ENCODE measurements at regions not wholly inside any gene's neighbourhood (a gene's known extent, or its start where the extent isn't known, plus 50 kb on each side); places are given as distances from the start of the nearest gene placed in this dataset.

GRCh38 chr17:54813896-54814295, 86.8 kb upstream of the TOM1L1 start:
- no peaks in the 10 kb centered on the region; a peak in 1 of 5 replicates for H3K27me3 ChIP-seq (ENCODE audit: control insufficient read depth in 1 of 2, insufficient read depth in 2 of 2, low read length in 2 of 2)
- no peaks in the 10 kb centered on the region for H4K20me1 ChIP-seq (ENCODE audit: insufficient read depth, low read length)
- CTCF ChIA-PET (ENCODE audit: low intra/inter-chr PET ratio, low total read pairs) = no interaction called here
- no peak for ATAC-seq
- no peak overlapping the region for H3K4me2 ChIP-seq (ENCODE audit: low read depth, low read length)
- H3K4me3 ChIP-seq (replicated peaks in 1 of 3; ENCODE audit: insufficient read depth in 1 of 3, low read depth in 2 of 3, low read length in 3 of 3) = no peak overlapping the region
- no peak overlapping the region for H3K9ac ChIP-seq (ENCODE audit: insufficient read depth, low read depth, low read length)
- BruUV-seq (replicated peaks) = no TSS peak
- no peaks in the 10 kb centered on the region for H3K9me3 ChIP-seq (ENCODE audit: low read length)
- DNase-seq (ENCODE audit: low spot score) = no peak
- 11% methylated on average over 1 of the region's 1 CpG for WGBS (ENCODE audit: low lambda C conversion rate)
- H2AFZ ChIP-seq (ENCODE audit: low read length) = no peak overlapping the region
- intact Hi-C loops (cut with micrococcal nuclease; ENCODE audit: unreplicated experiment) (no loop called here), in situ Hi-C loops (cut with HindIII; ENCODE audit: extremely low pct_ligation_motif_present, low pct_unique_long_range_greater_than_20kb) (no loop called here)
- no peak for FAIRE-seq
- no peaks in the 10 kb centered on the region for H3K4me1 ChIP-seq (ENCODE audit: insufficient read depth, low read length)
- H3K79me2 ChIP-seq (ENCODE audit: insufficient read depth, low read length) = no peaks in the 10 kb centered on the region
- no peak for TF ChIP-seq ZNF530 (CRISPR knock-in tag; IDR thresholded peaks at IDR 0.05; ENCODE audit: low read depth)
- TF ChIP-seq ATF4 (CRISPR knock-in tag; IDR thresholded peaks at IDR 0.05) = peak in 1 of 2 experiments; percentile 81; a peak in 2 of 4 replicates
- peak; percentile 72 for TF ChIP-seq CEBPB (IDR thresholded peaks at IDR 0.05; ENCODE audit: borderline replicate concordance, low read depth, low read length)
- TF ChIP-seq ZNF883 (CRISPR knock-in tag; IDR thresholded peaks at IDR 0.05; ENCODE audit: not compliant biosample characterization) = no peak
- no peak for TF ChIP-seq ZNF720 (CRISPR knock-in tag; IDR thresholded peaks at IDR 0.05)
- no peak for TF ChIP-seq SCMH1 (CRISPR knock-in tag; IDR thresholded peaks at IDR 0.05; ENCODE audit: borderline replicate concordance)
- no peak for TF ChIP-seq ZNF224 (CRISPR knock-in tag; IDR thresholded peaks at IDR 0.05)
- no peaks in the 10 kb centered on the region for H3K36me3 ChIP-seq (replicated peaks in 1 of 2; ENCODE audit: control insufficient read depth in 1 of 2, insufficient read depth in 2 of 2, low read length in 2 of 2)
- POLR2A ChIA-PET = no interaction called here
- H3K27ac ChIP-seq (ENCODE audit: extremely low read length, insufficient read depth, low read length) = no peak overlapping the region

- Histone ChIP-seq H2AFZ (ENCODE audit: low read length) (no peak overlapping the region), H3K4me1 (ENCODE audit: insufficient read depth, low read length) (no peaks in the 10 kb centered on the region), H3K4me2 (ENCODE audit: low read depth, low read length) (no peak overlapping the region), H3K9me3 (ENCODE audit: low read length) (no peaks in the 10 kb centered on the region), H4K20me1 (ENCODE audit: insufficient read depth, low read length) (no peaks in the 10 kb centered on the region), H3K9ac (ENCODE audit: insufficient read depth, low read depth, low read length) (no peak overlapping the region), H3K27ac (ENCODE audit: extremely low read length, insufficient read depth, low read length) (no peak overlapping the region), H3K27me3 (ENCODE audit: control insufficient read depth in 1 of 2, insufficient read depth in 2 of 2, low read length in 2 of 2) (no peaks in the 10 kb centered on the region; a peak in 1 of 5 replicates), H3K36me3 (replicated peaks in 1 of 2; ENCODE audit: control insufficient read depth in 1 of 2, insufficient read depth in 2 of 2, low read length in 2 of 2) (no peaks in the 10 kb centered on the region), H3K79me2 (ENCODE audit: insufficient read depth, low read length) (no peaks in the 10 kb centered on the region), H3K4me3 (replicated peaks in 1 of 3; ENCODE audit: insufficient read depth in 1 of 3, low read depth in 2 of 3, low read length in 3 of 3) (no peak overlapping the region)
- POLR2A ChIA-PET = no interaction called here
- intact Hi-C loops (cut with micrococcal nuclease; ENCODE audit: unreplicated experiment) (no loop called here), in situ Hi-C loops (cut with HindIII; ENCODE audit: extremely low pct_ligation_motif_present, low pct_unique_long_range_greater_than_20kb) (no loop called here)
- FAIRE-seq (no peak), DNase-seq (ENCODE audit: low spot score) (no peak), ATAC-seq (no peak)
- TF ChIP-seq ZBTB8A (CRISPR knock-in tag; IDR thresholded peaks at IDR 0.05; ENCODE audit: borderline replicate concordance, low read depth) (no peak), GABPA (IDR thresholded peaks at IDR 0.05; ENCODE audit: low read depth, low read length) (no peak), GABPA (CRISPR knock-in tag; IDR thresholded peaks at IDR 0.05; ENCODE audit: low read depth) (no peak), ZNF724P (CRISPR knock-in tag; IDR thresholded peaks at IDR 0.05; ENCODE audit: borderline replicate concordance) (no peak), MIXL1 (CRISPR knock-in tag; IDR thresholded peaks at IDR 0.05) (no peak), HOXA7 (CRISPR knock-in tag; IDR thresholded peaks at IDR 0.05) (no peak), MTF2 (CRISPR knock-in tag; IDR thresholded peaks at IDR 0.05; ENCODE audit: borderline replicate concordance) (no peak), NR3C1 (CRISPR knock-in tag; IDR thresholded peaks at IDR 0.05) (no peak), DR1 (CRISPR knock-in tag; IDR thresholded peaks at IDR 0.05) (no peak), ZBTB42 (CRISPR knock-in tag; IDR thresholded peaks at IDR 0.05) (no peak), JUND (CRISPR knock-in tag; IDR thresholded peaks at IDR 0.05) (no peak), ZNF17 (CRISPR knock-in tag; IDR thresholded peaks at IDR 0.05) (no peak), ZNF180 (CRISPR knock-in tag; IDR thresholded peaks at IDR 0.05; ENCODE audit: borderline replicate concordance, low read depth) (no peak)
- no TSS peak for BruUV-seq (replicated peaks)
- 5% methylated on average over 3 of the region's 3 CpGs for WGBS (ENCODE audit: low lambda C conversion rate)
- CTCF ChIA-PET (ENCODE audit: low intra/inter-chr PET ratio, low total read pairs) = no interaction called here
Observed at GRCh38 chr17:54814371-54814770, 86.3 kb upstream of the TOM1L1 start.
